GM18867 (cell line): ENCODE measurements at regions not wholly inside any gene's neighbourhood (a gene's known extent, or its start where the extent isn't known, plus 50 kb on each side); places are given as distances from the start of the nearest gene placed in this dataset.
"Not testable (repeated sequence)": the region's sequence is repeated elsewhere in the genome, so short reads cannot be mapped to it uniquely, and the experiment has no call there.

Experiments used
- ATAC-seq: cut with Tn5 transposase; IDR thresholded peaks from one replicate; pipeline ENCODE4 v1.9.1; 2021; ENCODE audit warnings: mild to moderate bottlenecking, moderate library complexity; ENCODE audit not compliant: unreplicated experiment

DNA sequence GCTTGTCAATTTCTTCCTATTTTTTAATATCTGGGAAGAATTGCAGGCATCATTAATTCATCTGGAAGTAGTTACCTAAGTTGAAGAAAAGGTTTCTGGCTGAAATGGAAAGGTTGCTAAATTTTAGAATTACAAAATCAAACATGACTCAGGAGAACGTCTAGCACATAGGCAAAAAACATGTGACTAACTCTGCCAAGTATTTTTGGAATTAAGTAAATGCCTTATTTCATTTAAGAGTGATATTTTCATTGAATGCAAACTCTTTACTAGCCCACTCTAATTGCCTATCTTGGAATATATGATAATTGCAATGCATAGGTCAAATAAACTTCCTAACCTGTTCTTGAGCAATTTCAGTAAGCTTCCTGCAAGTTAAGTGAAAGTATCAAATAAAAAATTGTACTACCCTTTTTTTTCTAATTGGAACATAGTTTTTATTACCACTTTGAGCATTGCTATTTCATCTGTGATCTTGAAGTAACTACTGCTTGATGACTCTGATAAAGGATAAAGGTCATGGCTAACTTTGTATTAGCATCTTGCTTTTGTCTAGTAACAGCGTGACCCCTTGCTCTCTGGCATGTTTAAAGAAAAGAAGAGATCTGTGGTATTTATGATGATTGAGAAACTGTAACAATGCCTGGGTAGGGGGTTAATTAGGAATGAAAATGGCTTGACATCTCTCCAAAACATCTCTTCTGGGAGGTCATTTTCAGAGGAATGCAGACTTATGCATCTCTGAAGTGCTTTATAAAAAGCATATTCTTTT, 208.3 kb upstream of the NCAM2 start:
- ATAC-seq = no peak

- no peak for ATAC-seq
Measured at GRCh38 chr21:20800106-20800505, 198.1 kb upstream of the NCAM2 start.

DNA sequence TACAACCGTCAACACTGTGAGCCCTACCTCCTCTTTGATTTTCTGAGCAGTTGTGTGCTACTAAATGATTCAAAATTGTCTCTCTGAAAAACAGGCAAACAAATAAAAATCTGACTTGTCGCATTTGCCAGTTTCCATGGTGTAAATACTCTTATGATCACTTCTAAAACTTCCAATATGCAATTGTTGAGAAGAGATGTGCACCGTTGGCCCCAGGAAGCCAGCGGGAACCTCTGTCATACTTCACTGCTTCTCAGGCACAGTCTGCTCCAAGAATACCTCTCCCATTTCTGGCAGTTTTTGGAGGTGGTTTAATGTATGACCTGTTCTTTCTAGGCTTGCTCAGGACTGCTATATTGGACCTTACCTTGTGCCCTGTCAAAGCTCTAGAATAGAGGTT, 196.0 kb upstream of the NCAM2 start:
- no peak for ATAC-seq

GRCh38 chr21:20802631-20803260, 195.5 kb upstream of the NCAM2 start:
- ATAC-seq = no peak

GRCh38 chr21:20811702-20812101, 186.5 kb upstream of the NCAM2 start:
- ATAC-seq = no peak

- ATAC-seq = no peak
Measured at GRCh38 chr21:20814090-20814489, 184.1 kb upstream of the NCAM2 start.

DNA sequence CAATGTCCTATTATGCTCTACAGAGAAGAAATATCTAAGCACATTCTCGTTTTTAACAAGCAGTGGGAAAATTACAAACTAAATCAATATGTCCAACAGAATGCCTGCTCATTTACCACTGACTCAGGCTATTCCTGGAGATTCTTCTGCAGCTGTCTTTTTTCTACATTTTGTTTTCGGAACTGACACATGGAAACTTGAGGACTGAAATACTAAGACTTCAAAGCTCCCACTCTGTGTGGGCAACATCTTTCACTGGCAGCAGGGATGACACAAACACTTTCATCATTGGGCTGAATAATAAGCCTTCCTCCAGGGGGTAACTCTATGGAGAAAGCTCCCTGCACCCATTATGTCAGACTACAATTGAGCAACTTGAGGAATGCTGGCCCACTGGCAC, 175.5 kb upstream of the NCAM2 start:
- ATAC-seq = no peak

DNA sequence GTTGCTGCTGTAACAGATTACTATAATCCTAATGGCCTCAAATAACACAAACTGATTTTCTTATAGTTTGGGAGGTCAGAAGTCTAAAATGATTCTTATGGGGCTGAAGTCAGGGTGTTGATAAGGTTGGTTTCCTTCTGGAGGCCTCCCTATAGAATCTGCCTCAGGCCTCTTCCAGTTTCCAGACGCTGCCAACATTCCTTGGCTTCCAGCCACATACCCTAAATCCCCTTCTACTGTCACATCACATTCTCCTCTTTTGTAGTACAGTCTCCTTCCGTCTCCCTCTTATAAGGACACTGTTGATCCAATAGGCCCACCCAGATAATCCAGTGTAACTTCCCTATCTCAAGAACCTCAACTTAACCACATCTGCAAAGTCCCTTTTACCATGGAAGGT, 145.3 kb upstream of the NCAM2 start:
- ATAC-seq = no peak

- ATAC-seq = no peak
Measured at GRCh38 chr21:20856926-20857325, 141.3 kb upstream of the NCAM2 start.

DNA sequence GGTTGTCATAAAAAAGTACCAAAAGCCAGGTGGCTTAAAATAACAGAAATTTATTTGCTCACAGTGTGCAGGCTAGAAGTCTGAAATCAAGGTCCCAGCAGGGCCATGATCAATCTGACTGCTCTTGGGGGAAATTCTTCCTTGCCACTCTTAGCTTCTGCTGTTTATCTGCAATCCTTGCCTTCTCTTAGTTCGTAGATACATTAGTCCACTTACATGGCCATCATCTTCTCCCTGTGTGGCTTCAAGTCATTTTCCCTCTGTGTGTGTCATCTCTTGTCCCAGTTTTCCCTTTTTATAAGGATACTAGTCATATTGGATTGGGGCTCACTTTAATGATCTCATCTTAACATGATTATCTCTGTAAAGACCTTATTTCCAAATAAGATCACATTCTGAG, 124.0 kb upstream of the NCAM2 start:
- ATAC-seq = no peak

DNA sequence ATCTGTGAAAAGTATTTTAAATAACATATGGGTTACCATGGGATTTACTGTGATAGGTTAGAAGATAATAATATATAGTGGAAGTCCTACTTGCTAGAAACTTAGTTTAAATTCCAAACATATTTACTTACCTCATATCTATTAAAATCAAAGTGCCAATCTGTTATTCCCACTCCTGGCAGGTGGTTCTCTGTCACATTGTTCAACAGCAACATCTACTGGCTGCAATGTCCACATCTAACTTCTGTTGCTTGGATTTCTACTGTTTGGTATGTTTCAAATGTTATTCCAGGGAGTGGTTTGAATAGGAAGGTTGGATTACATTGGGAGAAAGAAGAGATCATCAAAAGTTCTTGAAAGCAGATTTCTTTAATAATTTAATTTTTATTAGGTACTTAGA, 122.5 kb upstream of the NCAM2 start:
- ATAC-seq = no peak

DNA sequence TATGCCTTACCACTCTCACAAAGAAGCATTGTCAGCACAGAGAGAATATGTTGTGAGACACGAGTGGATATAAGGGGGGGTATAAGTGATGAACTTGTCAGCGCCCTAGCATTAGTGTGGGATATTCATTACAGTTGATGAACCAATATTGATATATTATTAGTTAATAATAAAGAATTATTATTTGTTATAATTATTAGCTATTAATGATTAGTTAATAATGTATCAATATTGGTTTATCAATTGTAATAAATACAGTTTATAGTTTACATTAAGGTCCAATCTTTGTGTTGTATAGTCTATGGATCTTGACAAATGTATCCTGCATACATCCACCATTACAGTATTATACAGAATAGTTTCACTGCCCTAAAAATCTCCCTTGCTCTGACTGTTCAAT, 120.2 kb upstream of the NCAM2 start:
- no peak for ATAC-seq

DNA sequence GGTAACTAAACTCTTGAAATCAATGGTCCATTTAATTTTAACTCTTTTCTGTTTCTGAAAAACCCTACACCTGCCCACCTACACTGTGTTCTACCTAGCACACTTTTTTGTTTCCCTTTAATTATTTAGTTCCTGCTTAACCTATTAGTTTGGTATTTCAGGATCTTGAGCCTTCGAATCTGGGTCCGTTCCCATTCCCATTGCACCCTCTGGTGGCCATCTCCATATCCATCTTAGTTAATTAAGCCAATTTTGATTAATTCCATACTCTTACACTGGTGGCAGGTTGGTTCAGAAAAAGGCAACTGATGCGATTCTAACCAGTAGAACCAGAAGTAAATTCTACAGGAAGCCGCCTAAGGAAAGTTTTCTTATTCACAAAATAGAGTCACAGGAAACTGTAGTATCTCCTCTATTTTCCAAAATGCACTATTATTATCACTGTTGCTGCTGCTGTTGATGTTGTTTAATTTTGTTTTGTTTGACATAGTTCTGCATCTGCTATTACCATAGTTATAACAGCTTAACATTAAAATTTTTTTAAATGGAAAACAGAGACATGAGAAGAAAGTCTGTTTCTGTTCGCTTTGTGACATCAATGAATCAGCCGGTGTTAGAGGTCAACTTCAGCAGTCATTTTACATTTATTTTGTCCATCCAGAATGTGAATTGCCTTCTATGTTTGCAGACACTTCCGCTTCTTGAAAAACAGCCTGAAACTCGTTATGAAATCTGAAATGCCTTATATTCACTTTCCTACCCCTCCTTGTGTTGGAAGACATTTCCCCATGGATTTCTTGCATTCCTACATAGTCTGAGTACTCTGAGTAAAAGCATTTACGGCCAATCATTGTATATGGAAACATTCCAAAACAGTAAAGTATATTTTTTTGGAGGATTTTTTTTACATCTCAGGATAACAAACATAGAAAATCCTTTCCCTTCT, 115.5 kb upstream of the NCAM2 start:
- no peak for ATAC-seq

DNA sequence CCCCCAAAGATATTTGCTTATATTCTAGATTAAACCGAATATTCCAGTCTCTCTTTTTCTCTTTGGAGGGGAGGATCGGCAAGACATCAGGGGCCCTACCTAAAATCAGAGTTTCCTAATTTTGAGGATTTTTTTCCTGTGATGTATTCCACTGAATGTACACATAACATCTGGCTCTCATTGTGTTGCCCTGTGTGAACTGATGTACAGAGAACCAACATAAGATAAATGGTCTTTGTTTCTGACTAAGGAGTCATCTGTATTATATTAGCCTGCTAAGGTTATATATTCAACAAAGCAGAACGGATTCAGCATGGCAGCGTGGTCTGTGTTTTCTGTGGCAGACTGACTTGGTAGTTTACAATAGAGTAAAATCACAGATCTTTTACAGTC, 114.8 kb upstream of the NCAM2 start:
- no peak for ATAC-seq

DNA sequence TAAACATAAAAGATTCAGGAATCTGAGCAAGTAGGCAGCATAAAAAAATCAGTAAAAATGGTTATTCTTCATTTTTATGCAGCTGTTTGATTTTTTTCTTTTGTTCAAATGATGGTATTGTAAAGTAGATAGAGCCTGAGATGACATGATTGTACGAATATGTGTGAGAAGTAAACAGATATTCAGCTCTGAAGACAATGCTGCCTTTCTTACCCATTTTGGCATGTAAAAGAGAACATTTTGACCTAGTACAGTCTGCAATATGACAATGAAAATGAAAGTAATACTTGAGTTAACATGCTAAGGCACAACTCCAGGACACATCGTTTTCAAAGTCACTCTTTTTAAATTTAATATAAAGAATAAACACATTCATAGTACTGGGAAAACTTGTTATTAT, 95.7 kb upstream of the NCAM2 start:
- ATAC-seq = no peak

- ATAC-seq = no peak
Measured at GRCh38 chr21:20902998-20903397, 95.2 kb upstream of the NCAM2 start.

- ATAC-seq = not testable (repeated sequence)
Measured at GRCh38 chr21:20927555-20927954, 70.7 kb upstream of the NCAM2 start.

GRCh38 chr21:20942523-20942922, 55.7 kb upstream of the NCAM2 start:
- ATAC-seq = no peak

GRCh38 chr21:20943561-20943997, 54.6 kb upstream of the NCAM2 start:
- no peak for ATAC-seq

DNA sequence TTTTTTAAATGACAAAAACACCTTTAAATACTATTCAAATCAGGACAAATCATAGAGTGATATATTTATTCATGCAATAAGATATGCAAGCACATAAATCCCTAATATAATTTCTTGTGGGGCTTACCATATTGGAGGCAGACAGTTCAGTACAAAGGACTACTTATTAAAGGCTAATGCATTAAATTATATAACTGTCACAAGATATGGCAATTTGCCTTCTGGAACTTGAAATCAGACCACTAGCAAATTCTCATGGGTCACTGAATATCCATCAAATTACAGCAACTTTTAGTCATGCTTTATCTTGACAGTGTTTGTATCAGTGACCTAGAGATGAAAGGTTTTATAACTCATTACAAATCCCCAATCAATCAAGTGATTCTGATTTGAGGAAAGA, 54.1 kb upstream of the NCAM2 start:
- no peak for ATAC-seq

DNA sequence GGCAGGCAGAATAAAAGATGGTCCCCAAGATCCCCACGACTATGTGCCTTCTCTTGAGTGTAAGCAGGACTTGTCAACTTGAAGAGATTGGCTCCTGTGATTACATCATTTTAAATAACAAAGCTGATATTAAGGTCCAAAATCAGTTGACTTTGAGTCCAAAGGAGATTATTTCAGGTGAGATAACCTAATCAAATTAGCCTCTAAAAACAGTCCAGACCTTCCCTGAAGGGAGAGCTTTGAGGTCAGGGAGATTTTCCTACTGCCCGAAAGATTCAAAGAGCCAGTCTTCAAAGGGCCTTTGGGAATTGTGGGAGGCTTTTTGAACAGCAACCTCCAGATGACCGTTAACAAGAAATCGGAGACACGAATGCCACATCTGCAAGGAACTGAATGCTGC, 51.5 kb upstream of the NCAM2 start:
- ATAC-seq = no peak
